MCF 10A (cell line): ENCODE measurements at regions not wholly inside any gene's neighbourhood (a gene's known extent, or its start where the extent isn't known, plus 50 kb on each side); places are given as distances from the start of the nearest gene placed in this dataset.

Experiments used
- BruUV-seq: library from RNA; stranded (reverse); fragments of 400-500 nt; replicated peaks from 2 replicates; lab custom pipeline; 2021; lab: Mats Ljungman, UMichigan
- CTCF ChIA-PET: fragments of 300-600 bp; sonication (Branson Sonifier 250); formaldehyde crosslinking; extraction: SDS; loops from one replicate; lab custom pipeline; 2021; ENCODE audit warnings: antibody characterized with exemption, inconsistent platforms; lab: Yijun Ruan, JAX
- POLR2A ChIA-PET: fragments of 300-600, 350-650 bp; sonication (Branson Sonifier 250); formaldehyde crosslinking; extraction: SDS; loops from one replicate; lab custom pipeline; 2020; ENCODE audit warnings: antibody characterized with exemption, inconsistent platforms; lab: Yijun Ruan, JAX
- DNase-seq: peaks from one replicate; pipeline ENCODE4 v3.0.0-alpha.2; 2018; ENCODE audit not compliant: unreplicated experiment
- H3K27ac Mint-ChIP-seq: one replicate; pipeline ENCODE4 v1.8.0; 2022; ENCODE audit warnings: mild to moderate bottlenecking, low read depth, mixed read lengths; ENCODE audit not compliant: unreplicated experiment
- H3K27me3 Mint-ChIP-seq: one replicate; pipeline ENCODE4 v1.8.0; 2022; ENCODE audit warnings: mixed read lengths; ENCODE audit not compliant: insufficient read depth, unreplicated experiment
- H3K36me3 Mint-ChIP-seq: one replicate; pipeline ENCODE4 v1.8.0; 2022; ENCODE audit warnings: mild to moderate bottlenecking, moderate library complexity, mixed read lengths; ENCODE audit not compliant: insufficient read depth, unreplicated experiment
- H3K4me1 Mint-ChIP-seq: one replicate; pipeline ENCODE4 v1.8.0; 2022; ENCODE audit warnings: mixed read lengths; ENCODE audit not compliant: insufficient read depth, unreplicated experiment
- H3K4me3 Mint-ChIP-seq: one replicate; pipeline ENCODE4 v1.8.0; 2022; ENCODE audit warnings: mild to moderate bottlenecking, moderate library complexity, mixed read lengths; ENCODE audit not compliant: unreplicated experiment
- H3K9me3 Mint-ChIP-seq: one replicate; pipeline ENCODE4 v1.8.0; 2022; ENCODE audit warnings: mixed read lengths; ENCODE audit not compliant: unreplicated experiment
- CTCF ChIP-seq: fragments of 200-600 bp; IDR thresholded peaks from one replicate; pipeline ENCODE4 v1.8.0; 2022; ENCODE audit warnings: antibody characterized with exemption, mild to moderate bottlenecking; ENCODE audit not compliant: unreplicated experiment
- intact Hi-C: fragments of 100-400 bp; cut with micrococcal nuclease; formaldehyde crosslinking; loops from 2 replicates; pipeline ENCODE4 v1.14.1; 2022

GRCh38 chr5:169413416-169413815 lies 112.5 kb upstream of the SLIT3 start:
- H3K36me3 Mint-ChIP-seq = peaks cover 5% of the 10 kb centered on the region
- H3K27me3 Mint-ChIP-seq = no peaks in the 10 kb centered on the region
- no TSS peak for BruUV-seq
- POLR2A ChIA-PET = no interaction called here
- DNase-seq = no peak
- no peaks in the 10 kb centered on the region for H3K4me1 Mint-ChIP-seq
- no peak overlapping the region for H3K4me3 Mint-ChIP-seq
- no peak for TF ChIP-seq CTCF
- CTCF ChIA-PET = interaction anchor here (2.0 kb wide), 1 partner anchor 14 kb away, joined by 6 read pairs; no protein-coding TSS in a partner anchor
- H3K27ac Mint-ChIP-seq = no peak overlapping the region
- no peaks in the 10 kb centered on the region for H3K9me3 Mint-ChIP-seq
- intact Hi-C loops = no loop called here

- TF ChIP-seq CTCF = no peak
- no peaks in the 10 kb centered on the region for H3K9me3 Mint-ChIP-seq
- no TSS peak for BruUV-seq
- H3K27me3 Mint-ChIP-seq = no peaks in the 10 kb centered on the region
- H3K4me3 Mint-ChIP-seq = no peak overlapping the region
- DNase-seq = no peak
- intact Hi-C loops = no loop called here
- H3K36me3 Mint-ChIP-seq = no peaks in the 10 kb centered on the region
- H3K27ac Mint-ChIP-seq = no peak overlapping the region
- ChIA-PET POLR2A (no interaction called here), CTCF (interaction anchor here (0.7 to 2.0 kb wide), 2 partner anchors 15 to 31 kb away, joined by 3 to 6 read pairs; no protein-coding TSS in a partner anchor)
- H3K4me1 Mint-ChIP-seq = no peaks in the 10 kb centered on the region
Measured at GRCh38 chr5:169412831-169413230, 111.9 kb upstream of the SLIT3 start.

DNA sequence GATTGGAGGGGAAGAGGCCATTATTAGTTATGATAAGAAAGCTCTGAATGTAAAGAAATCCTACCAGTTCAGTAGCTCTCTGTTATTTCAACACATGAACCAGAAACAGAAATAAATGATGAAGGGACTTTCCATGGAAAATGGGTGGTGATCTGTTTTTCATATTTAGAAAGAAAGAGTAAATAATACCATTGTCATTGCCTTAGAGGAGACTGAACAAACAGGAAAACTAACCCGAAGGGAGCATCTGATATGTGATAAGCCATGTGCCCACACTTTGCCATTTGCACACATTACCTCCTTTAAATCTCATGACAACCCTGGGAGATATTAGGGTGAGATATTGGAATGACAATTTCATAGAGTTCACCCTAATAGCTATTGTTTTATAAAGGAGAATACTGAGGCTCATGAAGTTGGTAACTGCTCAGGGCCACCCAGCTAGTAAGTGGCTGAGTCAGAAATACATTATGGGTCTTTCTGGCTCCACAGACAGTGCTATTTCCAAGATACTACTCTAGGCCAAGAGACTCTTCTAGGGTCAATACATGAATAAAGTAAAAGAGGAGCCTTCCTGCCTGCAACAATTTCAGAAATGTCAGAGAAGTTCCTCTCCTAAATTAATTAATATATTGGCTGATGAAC lies 111.0 kb upstream of the SLIT3 start:
- CTCF ChIA-PET = interaction anchor here (2.0 kb wide), 1 partner anchor 16 kb away, joined by 6 read pairs; no protein-coding TSS in a partner anchor
- H3K4me3 Mint-ChIP-seq = no peak overlapping the region
- no peaks in the 10 kb centered on the region for H3K4me1 Mint-ChIP-seq
- BruUV-seq = no TSS peak
- no peaks in the 10 kb centered on the region for H3K27me3 Mint-ChIP-seq
- intact Hi-C loops = no loop called here
- POLR2A ChIA-PET = no interaction called here
- H3K9me3 Mint-ChIP-seq = no peaks in the 10 kb centered on the region
- TF ChIP-seq CTCF = no peak
- no peaks in the 10 kb centered on the region for H3K36me3 Mint-ChIP-seq
- H3K27ac Mint-ChIP-seq = no peak overlapping the region
- DNase-seq = no peak

GRCh38 chr5:169410996-169411783 lies 110.3 kb upstream of the SLIT3 start:
- no peak for DNase-seq
- no peak overlapping the region for H3K27ac Mint-ChIP-seq
- no peaks in the 10 kb centered on the region for H3K9me3 Mint-ChIP-seq
- H3K27me3 Mint-ChIP-seq = no peaks in the 10 kb centered on the region
- H3K4me3 Mint-ChIP-seq = no peak overlapping the region
- POLR2A ChIA-PET = no interaction called here
- no peaks in the 10 kb centered on the region for H3K36me3 Mint-ChIP-seq
- no peak for TF ChIP-seq CTCF
- no TSS peak for BruUV-seq
- intact Hi-C loops = no loop called here
- no peaks in the 10 kb centered on the region for H3K4me1 Mint-ChIP-seq
- CTCF ChIA-PET = interaction anchor here (0.6 to 2.0 kb wide), 2 partner anchors 16 to 74 kb away, joined by 3 to 6 read pairs; no protein-coding TSS in a partner anchor
